Type B pancreatic cell (in vitro differentiated cells): ENCODE measurements at regions not wholly inside any gene's neighbourhood (a gene's known extent, or its start where the extent isn't known, plus 50 kb on each side); places are given as distances from the start of the nearest gene placed in this dataset.

Source experiments
- DNase-seq: peaks from one replicate; pipeline ENCODE4 v3.0.0; 2021; ENCODE audit warnings: mixed read lengths; ENCODE audit not compliant: unreplicated experiment; ENCODE audit errors: extremely low spot score
- H3K27ac Mint-ChIP-seq: 2 replicates; pipeline ENCODE4 v1.8.0; 2021; ENCODE audit warnings: mild to moderate bottlenecking, mixed read lengths
- H3K27me3 Mint-ChIP-seq: 2 replicates; pipeline ENCODE4 v1.8.0; 2021; ENCODE audit warnings: mixed read lengths
- H3K36me3 Mint-ChIP-seq: 2 replicates; pipeline ENCODE4 v1.8.0; 2021; ENCODE audit warnings: mixed read lengths
- H3K4me1 Mint-ChIP-seq: one replicate; pipeline ENCODE4 v1.8.0; 2021; ENCODE audit warnings: mixed read lengths; ENCODE audit not compliant: unreplicated experiment
- H3K4me3 Mint-ChIP-seq: 2 replicates; pipeline ENCODE4 v1.8.0; 2021; ENCODE audit warnings: mild to moderate bottlenecking, mixed read lengths
- H3K9me3 Mint-ChIP-seq: 2 replicates; pipeline ENCODE4 v1.8.0; 2021; ENCODE audit warnings: mixed read lengths
- TF ChIP-seq, protein P1 (sequence below): fragments of 200-600 bp; sonication (generic); conservative IDR thresholded peaks from 2 replicates; pipeline ENCODE4 v1.5.0; 2021; ENCODE audit warnings: antibody characterized with exemption, mild to moderate bottlenecking

DNA sequence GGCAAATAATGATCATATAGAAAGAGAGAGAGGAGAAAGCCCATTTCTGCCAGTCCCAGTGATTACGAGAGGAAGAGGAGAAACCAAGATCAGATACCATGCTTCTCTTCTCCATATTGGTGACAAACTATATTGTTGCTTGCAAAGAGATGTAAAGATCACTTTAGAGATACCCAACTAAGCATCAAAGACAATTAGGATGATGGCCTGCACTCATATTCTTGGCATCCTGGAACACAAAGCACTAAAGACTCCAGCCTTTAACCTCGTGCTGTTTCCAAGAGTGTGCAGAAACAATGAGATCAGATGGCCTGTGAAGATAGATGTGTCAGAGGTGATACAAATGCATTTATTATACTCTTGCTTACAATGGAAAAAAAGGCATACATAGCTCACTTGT lies 170.7 kb upstream of the TP63 start:
- Mint-ChIP-seq H3K27me3 (peaks cover 23% of the 10 kb centered on the region), H3K4me3 (no peak overlapping the region), H3K9me3 (no peaks in the 10 kb centered on the region), H3K36me3 (no peaks in the 10 kb centered on the region), H3K27ac (no peak overlapping the region), H3K4me1 (peaks cover 11% of the 10 kb centered on the region)
- TF ChIP-seq, protein P1, sequence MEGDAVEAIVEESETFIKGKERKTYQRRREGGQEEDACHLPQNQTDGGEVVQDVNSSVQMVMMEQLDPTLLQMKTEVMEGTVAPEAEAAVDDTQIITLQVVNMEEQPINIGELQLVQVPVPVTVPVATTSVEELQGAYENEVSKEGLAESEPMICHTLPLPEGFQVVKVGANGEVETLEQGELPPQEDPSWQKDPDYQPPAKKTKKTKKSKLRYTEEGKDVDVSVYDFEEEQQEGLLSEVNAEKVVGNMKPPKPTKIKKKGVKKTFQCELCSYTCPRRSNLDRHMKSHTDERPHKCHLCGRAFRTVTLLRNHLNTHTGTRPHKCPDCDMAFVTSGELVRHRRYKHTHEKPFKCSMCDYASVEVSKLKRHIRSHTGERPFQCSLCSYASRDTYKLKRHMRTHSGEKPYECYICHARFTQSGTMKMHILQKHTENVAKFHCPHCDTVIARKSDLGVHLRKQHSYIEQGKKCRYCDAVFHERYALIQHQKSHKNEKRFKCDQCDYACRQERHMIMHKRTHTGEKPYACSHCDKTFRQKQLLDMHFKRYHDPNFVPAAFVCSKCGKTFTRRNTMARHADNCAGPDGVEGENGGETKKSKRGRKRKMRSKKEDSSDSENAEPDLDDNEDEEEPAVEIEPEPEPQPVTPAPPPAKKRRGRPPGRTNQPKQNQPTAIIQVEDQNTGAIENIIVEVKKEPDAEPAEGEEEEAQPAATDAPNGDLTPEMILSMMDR, result no peak
- no peak for DNase-seq

DNA sequence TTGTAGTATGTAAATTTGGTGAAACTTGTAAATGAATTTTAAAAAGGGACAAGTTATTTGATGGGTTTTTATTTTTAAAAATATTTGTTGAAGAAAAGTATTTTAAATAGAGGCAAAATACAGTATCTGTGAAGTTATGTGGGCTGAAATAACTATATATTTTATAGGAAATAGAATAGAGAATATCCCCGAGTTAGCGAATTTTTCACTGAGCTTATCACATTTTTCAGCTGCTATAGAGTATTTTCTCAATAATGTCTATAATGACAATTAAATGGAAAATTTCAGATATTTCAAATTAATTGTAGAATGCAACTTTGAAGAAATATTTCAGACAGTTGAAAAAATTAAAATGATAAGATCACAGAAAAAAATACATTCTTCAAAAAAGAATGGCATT lies 166.4 kb upstream of the TP63 start:
- peaks cover 14% of the 10 kb centered on the region for H3K27me3 Mint-ChIP-seq
- H3K27ac Mint-ChIP-seq, result no peak overlapping the region
- TF ChIP-seq, protein P1, result no peak
- H3K4me1 Mint-ChIP-seq, result no peaks in the 10 kb centered on the region
- no peak overlapping the region for H3K4me3 Mint-ChIP-seq
- no peak for DNase-seq
- H3K9me3 Mint-ChIP-seq, result no peaks in the 10 kb centered on the region
- no peaks in the 10 kb centered on the region for H3K36me3 Mint-ChIP-seq

DNA sequence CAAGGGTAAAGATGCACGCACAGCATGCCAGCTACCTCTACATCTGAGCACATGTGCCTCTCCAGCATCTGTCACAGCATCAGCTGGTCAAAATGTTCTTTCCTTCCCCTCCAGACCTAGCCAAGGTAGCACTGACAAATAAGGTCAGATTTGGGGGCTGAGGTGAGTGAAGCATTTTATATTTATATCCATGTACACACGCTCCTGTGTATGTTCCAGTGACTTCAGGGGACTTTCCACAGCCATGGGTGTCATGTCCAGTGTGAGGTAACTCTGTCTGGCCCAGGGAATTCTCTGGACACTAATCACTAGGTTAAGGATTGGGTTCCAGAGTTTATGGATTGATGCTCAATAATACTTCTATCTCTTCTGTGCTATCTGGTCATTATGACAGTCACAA lies 165.2 kb upstream of the TP63 start:
- TF ChIP-seq, protein P1, result no peak
- H3K36me3 Mint-ChIP-seq, result no peaks in the 10 kb centered on the region
- no peaks in the 10 kb centered on the region for H3K9me3 Mint-ChIP-seq
- H3K27me3 Mint-ChIP-seq, result peaks cover 7% of the 10 kb centered on the region
- H3K4me3 Mint-ChIP-seq, result no peak overlapping the region
- no peaks in the 10 kb centered on the region for H3K4me1 Mint-ChIP-seq
- H3K27ac Mint-ChIP-seq, result no peak overlapping the region
- no peak for DNase-seq

DNA sequence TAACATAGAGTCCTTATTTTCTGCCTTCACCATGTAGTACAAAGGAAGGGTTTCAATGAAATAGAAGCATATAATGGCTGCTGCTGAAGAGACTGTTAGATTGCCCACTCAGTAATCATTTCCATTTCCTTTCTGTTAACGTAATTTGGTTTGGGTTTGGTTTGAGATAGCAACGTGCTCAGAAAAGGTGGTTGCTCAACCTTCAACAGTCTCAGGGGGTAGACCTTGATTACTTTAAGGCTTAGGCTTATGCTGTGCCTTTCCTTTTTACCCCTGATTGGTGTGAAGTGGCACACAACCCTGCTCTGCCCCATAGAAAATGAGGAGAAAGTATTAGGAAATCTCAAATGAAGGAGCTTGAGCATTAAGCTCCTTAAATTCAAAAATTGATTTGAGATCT lies 163.7 kb upstream of the TP63 start:
- TF ChIP-seq, protein P1, result no peak
- Mint-ChIP-seq H3K4me1 (no peaks in the 10 kb centered on the region), H3K36me3 (no peaks in the 10 kb centered on the region), H3K4me3 (no peak overlapping the region), H3K27ac (no peak overlapping the region), H3K27me3 (peaks cover 7% of the 10 kb centered on the region), H3K9me3 (no peaks in the 10 kb centered on the region)
- DNase-seq, result no peak

DNA sequence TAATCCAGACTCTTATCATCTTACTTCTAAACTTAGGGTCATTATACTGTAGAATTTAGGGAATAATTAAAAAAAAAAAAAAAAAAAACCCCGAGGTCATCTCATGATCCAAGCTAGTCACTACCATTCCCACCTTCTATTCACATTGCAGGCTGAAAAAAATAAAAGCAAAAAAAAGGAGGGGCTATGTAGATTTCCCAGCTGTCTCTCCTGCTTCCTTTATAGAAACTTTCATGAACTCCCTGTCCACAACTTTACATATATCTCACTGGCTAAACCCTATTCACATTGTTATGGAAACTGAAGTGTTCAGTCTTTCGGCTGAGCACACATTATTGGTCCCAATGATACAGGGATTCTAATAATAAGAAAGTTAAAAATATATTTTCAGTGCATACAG lies 156.2 kb upstream of the TP63 start:
- Mint-ChIP-seq H3K27me3 (no peaks in the 10 kb centered on the region), H3K9me3 (no peaks in the 10 kb centered on the region), H3K4me1 (no peaks in the 10 kb centered on the region), H3K36me3 (no peaks in the 10 kb centered on the region), H3K4me3 (no peak overlapping the region), H3K27ac (no peak overlapping the region)
- TF ChIP-seq, protein P1, result no peak
- DNase-seq, result no peak

DNA sequence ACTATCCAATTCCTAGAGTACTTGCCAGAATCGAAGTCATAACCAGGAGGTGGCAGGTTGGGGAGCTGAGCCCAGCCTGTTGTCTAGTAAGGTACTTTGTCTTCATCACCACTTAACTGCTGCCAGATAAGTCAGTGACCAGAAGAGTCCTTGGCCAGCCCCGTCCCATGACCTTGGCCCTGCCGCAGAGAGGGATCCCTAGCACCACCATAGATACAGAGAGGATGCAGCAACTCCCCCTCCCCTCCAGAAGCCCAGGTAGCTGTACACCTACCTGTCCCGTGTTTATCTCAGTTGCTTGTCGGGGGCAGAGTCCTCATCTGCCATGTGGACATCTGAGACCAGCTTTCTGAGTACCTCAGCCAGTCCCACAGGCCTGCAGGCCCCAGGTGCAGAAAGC lies 153.6 kb upstream of the TP63 start:
- H3K27ac Mint-ChIP-seq, result no peak overlapping the region
- TF ChIP-seq, protein P1, result no peak
- H3K27me3 Mint-ChIP-seq, result no peaks in the 10 kb centered on the region
- H3K4me1 Mint-ChIP-seq, result no peaks in the 10 kb centered on the region
- no peak for DNase-seq
- H3K9me3 Mint-ChIP-seq, result no peaks in the 10 kb centered on the region
- no peak overlapping the region for H3K4me3 Mint-ChIP-seq
- H3K36me3 Mint-ChIP-seq, result no peaks in the 10 kb centered on the region
